DOHH2 (cell line): ENCODE measurements at regions not wholly inside any gene's neighbourhood (a gene's known extent, or its start where the extent isn't known, plus 50 kb on each side); places are given as distances from the start of the nearest gene placed in this dataset.
"Not testable (repeated sequence)": the region's sequence is repeated elsewhere in the genome, so short reads cannot be mapped to it uniquely, and the experiment has no call there.

Experiments
- EZH2phosphoT487 ChIP-seq: fragments of 200-600 bp; sonication (generic); IDR thresholded peaks from 2 replicates; pipeline ENCODE4 v1.6.1; 2017; ENCODE audit warnings: borderline replicate concordance, mild to moderate bottlenecking, antibody characterized with exemption, low read length, moderate library complexity, mixed read lengths
- TF ChIP-seq, protein P1 (sequence below): fragments of 200-600 bp; sonication (generic); IDR thresholded peaks from one replicate; pipeline ENCODE4 v1.5.1; 2014; ENCODE audit warnings: antibody characterized with exemption, mild to moderate bottlenecking, low read depth, low read length; ENCODE audit not compliant: poor library complexity, severe bottlenecking

DNA sequence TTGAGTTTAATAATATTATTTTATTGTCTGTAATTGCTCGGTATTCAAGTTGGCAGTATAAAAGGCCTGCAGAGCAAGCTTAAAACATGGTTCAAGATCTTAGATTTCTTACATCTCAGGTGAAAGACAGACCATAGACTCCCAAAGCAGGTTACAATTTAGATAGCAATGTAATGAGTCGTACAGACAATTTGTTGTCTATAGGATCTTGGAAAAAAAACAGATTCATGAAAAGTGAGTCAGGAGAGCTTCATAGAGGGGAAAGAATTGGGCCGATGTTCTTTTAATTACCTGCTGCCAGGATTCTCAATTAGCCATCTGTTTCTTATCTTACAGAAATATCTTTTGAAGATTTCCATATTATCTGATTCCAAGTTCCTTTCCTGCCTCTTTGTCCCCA lies 111.5 kb upstream of the IKBKE start:
- TF ChIP-seq, protein P1, sequence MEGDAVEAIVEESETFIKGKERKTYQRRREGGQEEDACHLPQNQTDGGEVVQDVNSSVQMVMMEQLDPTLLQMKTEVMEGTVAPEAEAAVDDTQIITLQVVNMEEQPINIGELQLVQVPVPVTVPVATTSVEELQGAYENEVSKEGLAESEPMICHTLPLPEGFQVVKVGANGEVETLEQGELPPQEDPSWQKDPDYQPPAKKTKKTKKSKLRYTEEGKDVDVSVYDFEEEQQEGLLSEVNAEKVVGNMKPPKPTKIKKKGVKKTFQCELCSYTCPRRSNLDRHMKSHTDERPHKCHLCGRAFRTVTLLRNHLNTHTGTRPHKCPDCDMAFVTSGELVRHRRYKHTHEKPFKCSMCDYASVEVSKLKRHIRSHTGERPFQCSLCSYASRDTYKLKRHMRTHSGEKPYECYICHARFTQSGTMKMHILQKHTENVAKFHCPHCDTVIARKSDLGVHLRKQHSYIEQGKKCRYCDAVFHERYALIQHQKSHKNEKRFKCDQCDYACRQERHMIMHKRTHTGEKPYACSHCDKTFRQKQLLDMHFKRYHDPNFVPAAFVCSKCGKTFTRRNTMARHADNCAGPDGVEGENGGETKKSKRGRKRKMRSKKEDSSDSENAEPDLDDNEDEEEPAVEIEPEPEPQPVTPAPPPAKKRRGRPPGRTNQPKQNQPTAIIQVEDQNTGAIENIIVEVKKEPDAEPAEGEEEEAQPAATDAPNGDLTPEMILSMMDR = not testable (repeated sequence)
- TF ChIP-seq EZH2phosphoT487 = not testable (repeated sequence)
